ELR (cell line): ENCODE measurements at regions not wholly inside any gene's neighbourhood (a gene's known extent, or its start where the extent isn't known, plus 50 kb on each side); places are given as distances from the start of the nearest gene placed in this dataset.

Experiments
- DNase-seq: peaks from one replicate; pipeline ENCODE4 v3.0.0-alpha.2; 2015; ENCODE audit warnings: low read depth

DNA sequence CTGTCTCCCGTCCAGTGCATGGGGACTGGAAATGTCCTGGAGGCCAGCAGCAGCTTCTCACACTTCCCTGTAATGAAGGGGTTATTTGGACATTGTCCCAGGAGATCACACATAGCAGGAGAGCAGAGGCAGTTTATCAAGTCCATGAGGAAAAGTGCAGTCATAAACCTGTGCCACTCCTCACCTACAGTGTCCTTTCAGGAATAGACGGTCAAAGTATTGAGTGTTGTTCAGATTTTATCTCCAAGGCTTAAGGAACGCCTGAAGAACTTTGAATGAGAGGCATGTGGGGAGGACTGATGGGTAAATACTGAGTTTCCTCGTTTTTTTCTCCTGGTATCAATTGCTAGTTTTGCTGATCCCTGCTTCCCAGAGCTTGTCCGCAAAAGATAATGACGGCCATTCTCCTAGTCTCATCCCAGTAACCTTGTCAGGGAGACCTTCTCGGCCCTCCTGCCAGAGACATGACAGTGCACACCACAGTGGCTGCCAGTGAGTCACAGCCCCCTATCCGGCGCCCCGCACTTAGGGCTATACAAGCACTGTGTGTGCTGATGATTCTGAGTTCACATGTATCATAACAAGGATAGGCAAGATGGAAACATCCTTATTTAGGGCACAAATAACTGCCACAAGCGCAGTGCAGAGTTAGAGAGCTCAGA, 495.5 kb upstream of the MGMT start:
- no peak for DNase-seq

DNA sequence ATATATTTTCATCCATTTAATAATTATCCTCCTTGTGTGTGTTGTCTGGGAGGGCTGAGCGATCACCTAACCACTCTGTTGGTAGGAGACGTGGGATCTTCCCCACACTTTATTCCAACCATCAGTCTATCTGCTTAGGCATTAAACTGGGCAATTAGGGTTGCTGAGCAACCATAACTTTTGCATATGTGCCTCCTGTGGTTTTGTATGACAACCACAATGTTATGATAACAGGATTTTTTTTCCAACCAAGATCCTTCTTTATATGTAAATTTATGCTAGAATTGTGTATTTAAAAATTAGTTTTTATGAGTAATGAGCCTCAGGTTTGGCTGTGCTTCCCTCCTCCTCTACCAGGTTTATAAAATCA, 495.0 kb upstream of the MGMT start:
- no peak for DNase-seq

DNA sequence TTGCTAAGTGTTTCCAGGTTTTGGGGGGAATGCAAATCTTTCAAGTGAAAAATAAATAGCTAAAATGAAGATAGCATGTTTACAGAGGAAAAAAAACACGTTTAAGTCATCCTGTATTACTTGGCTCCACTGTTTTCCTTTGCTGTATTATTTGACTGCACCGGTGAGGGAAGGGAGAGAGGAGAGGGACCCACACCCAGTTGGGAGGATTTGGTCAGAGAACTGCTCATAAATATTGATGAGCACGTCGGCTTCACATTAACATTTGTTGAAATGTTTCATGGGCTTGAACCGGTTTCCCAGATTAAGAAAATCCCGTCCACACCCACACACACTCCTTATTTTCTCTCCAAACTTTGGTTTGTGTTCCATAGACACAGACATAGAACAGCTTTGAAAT, 493.8 kb upstream of the MGMT start:
- no peak for DNase-seq

DNA sequence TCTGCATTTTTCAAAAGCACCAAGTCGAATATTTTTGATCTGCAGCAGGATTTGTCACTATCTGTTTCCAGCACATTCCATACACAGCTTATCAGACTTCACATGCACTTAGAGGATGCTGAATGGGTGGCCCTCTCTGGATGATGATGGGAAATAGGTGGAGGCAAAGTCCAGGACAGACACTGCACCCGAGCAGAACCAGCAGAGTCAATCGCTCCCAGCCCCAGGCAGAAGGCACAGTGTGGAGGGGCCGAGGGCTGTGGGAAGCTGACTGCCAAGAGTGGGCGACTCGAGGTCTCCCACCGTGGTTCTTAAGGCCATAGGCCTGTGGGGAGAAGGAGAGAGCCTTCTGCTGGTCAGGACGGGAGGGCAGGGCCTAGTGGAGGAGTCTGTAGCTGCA, 490.2 kb upstream of the MGMT start:
- no peak for DNase-seq

DNA sequence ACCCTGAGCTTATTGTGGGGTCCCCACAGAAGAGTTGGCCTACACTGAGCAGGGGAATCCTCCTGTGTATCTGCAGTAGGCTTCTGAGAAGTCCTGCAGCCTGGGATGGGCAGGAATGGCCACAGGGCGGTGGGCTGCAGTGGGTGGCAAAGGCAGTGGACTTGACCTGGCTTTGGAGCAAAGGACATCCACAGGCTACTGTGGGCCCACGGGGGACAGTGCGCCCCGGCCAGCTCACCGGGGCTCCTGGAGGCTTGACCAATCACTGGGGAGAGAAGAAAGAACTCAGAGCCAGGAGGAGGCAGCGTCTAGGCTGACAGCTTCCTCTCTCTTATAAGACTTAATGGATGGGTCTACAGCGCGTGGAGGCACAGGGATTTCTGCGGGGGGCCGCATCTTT, 488.8 kb upstream of the MGMT start:
- DNase-seq = no peak

DNA sequence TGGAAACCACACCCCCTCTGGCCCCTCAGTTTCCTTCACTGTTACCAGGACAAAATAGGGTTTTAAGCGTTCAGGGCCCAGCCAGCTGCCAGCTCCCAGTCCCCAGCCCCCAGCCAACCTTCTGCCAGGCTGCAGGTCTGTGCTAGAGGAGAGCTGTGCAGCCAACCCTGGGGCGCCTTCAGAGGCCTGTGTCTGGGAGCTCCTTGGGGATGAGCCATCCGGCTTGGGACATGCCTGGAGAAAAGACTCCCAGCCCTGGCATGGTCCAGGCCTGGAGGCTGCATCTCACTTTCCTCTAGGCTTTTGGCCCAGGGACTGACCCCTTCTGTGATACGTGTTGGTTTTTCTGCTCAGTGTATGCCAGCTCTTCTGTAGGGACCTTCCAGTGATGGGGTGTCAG, 487.6 kb upstream of the MGMT start:
- no peak for DNase-seq

DNA sequence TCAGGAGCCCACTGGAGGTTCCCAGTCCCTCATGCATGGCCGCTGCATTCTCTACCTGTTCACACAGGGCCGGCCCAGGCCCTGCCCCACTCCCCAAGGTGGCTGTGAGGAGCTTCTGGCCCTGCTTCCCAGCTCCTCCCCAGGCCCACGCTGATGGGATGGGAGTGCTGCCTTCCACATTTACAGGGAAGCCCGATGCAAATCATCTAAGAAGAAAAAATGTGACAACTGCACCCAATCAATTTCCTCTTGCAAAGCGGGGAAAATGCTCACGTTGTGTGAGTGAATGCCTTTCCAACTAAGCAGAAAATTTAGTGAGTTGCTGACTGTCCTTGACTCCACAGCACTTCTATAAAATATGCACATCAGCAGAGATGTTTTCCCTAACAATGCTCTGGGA, 485.8 kb upstream of the MGMT start:
- no peak for DNase-seq

DNA sequence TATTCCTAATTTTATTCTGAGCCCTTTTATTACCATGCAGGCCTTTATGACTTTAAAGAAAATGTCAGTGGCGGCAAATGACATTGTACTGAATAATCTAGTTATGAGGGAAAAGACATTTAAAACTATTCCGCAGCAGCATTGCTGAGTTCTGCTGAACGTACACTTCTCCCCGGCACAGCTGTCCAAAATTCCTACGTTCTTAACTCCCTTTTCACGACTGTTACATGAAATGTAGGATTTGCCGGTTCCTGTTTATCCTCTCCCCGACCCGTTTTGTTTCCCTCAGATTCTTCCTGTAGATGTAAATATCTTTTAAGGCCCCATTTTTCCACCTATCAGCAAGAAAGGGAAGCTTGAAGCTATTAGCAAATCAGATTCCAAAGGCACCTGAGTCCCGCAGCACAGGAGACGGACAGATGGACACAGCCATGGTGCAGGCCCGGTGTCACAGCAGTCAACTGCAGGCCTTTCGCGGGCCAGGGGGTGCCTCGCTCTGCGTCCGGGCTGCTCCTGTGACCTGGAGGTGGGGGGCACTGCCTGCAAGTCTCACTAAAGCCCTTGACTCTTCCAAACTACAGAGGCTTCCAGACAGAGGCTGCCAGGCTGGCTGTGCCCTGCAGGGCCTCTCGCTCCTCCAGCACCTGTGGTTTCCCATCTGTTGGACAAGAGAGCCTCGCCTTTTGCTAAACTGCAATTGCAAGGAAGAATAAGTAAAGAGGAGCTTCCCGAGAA, 485.0 kb upstream of the MGMT start:
- no peak for DNase-seq

DNA sequence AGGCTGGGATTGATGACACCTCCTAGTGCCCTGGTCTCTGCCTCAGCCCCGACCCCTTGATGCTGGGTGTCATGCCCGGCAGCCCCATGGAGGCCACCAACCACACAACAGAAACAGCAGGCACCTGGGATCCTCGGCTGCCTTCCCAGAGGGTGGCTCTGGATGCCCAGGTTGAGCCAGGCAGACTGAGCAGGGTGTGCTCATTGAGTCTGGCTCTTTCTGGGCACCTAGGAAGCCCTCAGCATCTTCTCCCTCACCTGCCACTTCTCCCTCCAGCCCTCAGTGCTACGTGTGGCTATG, 484.5 kb upstream of the MGMT start:
- no peak for DNase-seq

DNA sequence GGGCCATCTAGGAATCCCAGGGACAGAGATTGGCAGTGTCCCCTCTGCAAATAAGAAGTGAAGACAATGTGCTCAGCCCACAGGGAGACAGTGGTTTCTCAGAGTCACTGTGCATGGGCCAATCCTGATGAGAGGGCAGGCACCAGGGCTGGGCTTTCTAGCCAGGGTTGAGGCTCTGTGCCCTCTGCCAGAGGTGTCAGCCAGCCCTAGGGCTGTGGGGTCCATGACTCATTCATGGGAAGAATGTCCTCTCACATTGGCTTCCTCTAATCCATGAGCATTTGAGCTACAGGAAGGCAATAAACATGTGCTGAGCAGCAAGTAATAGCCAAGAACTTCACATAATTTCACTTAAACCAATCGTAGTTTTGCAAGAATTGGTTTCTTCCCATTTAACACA, 482.0 kb upstream of the MGMT start:
- no peak for DNase-seq

DNA sequence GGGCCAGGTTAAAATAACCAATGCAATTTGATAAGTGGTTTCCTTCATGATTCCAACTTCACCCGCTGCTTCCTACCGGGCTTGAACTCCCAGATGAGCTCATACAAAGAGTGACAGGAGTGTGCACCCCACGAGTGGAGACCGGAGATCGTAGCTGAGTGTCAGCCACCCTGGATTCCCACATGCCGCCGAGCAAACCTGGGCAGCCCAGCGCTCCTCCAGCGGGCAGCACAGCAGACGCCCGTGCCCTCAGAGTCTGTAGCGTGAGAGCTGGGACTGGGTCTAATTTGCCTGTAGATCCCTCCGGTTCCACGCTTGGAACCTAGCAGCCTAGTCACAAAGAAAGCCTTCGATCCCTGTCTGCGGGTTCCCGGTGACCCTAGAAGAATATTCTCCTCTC, 476.1 kb upstream of the MGMT start:
- no peak for DNase-seq

DNA sequence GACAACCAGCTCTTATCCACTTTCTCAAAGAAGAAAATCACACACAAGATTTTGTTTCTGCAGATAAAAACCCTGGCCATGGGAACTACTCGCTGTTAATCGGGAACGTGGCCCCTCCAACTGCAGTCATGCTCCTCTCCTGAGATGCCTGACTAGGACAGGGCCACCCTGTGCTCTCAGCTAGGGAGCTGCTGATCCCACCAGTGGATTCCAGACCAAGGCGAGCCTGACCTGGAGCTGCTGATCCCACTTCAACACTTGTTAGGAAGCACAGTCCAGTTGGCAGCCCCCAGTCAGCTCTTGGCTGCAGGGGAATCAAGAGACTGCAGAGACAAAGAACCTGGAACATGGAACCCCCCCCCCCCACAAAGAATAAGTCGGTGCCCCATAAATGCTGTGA, 474.3 kb upstream of the MGMT start:
- DNase-seq = no peak

DNA sequence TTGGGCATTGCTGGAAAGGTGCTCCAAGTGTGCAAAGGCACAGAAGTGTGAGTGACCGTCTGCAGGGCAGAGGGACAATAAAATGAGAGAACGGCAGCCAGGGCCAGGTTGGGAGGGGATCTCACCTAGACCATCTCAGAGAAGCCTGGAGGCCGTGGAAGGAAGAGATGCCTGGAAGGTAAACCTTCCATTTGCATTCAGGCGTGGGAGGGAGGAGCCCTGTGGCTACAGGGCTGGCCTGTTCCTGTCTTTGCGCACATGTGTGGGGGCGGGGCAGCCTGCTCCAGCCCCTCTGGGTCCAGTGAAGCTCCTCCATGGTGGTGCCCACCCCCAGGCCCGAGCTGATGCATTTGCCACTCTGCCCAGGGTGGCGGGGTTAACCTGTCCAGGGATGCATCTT, 473.6 kb upstream of the MGMT start:
- no peak for DNase-seq

DNA sequence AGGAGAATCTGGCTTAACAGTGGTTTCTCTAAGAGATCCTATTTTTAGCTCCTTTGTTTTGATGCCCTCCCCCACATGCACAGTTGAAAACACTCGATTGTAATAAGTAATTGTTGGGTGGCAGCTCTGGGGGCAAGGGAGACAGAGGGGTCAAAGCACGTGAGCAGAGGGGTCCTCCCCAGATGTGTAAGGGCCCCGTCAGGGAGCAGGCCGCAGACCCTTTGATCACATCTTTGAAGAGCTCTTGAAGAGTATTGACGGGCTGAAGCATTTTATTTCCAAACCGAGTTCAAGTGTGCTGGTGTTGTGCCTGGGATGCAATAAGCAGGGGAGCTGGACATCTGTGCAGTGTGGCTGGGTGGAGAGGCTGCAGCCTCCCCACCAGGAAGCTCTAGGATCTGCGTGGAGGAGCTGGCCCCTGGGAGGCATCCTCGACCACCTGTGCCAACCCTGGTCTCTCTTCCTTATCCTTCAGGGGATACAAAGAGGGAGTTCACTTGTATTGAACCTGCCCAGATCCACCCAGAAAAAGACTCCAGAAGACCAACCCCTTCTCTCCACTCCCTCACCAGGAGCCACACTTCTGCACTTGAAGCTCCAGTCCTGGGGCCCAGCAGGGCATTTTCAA, 473.0 kb upstream of the MGMT start:
- no peak for DNase-seq

DNA sequence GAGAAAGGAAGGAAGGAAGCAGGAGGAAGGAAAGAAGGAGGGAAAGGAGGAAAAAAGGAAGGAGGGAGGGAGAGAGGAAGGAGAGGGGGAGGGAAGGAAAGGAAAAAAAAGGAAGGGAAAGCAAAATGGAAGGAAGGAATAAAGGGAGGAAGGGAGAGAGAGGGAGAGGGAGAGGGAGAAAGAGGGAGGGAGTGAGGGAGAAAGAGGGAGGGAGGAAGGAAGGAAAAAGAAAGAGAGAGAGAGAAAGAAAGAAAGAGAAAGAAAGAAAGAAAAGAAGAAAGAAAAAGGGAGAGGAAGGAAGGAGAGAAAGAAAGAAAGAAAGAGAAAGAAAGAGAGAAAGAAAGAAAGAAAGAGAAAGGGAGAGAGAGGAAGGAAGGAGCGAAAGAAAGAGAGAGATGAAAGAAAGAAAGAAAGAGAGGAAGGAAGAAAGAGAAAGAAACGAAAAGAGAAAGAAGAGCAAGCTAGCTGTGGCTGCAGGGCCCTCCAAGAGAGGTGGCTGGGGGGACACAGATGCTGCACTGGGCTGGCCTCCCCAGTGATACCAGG, 472.4 kb upstream of the MGMT start:
- no peak for DNase-seq

DNA sequence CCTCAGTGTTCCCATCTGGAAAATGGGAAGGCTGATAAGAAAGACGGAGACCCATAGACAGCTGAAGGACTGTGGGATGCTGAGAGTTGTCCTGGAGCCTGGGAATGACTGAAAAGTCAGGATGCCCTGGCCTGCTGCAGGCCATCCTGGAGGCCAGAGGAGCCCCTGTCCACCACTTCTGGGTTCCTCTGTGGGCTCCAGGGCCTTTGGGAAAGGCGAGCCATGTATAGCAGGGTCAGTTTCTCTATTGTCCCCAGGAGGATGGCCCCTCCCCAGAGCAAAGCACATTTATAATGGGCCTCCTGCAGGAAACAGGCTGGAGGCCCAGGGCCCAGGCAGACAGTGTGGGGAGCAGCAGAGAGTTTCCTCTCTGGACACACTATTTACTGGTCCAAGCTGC, 471.4 kb upstream of the MGMT start:
- DNase-seq = no peak

DNA sequence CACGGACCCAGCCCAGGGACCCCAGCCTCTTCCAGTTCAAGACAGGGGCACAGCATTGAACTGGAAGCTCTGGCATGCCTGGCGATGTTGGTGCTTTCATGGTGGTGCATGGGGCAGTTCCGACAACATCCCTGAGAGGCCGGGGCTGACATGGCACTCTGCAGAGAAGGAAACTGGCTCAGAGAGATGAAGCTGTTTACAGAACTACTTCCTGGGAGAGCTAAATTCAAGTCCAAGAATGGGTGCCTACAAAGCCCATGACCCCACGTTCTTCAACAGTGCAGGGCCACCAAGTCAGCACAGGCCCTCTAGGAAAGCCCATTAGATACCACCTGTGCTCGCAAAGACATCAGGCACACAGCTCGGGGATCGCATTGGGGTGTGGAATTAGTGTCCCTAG, 470.9 kb upstream of the MGMT start:
- no peak for DNase-seq

DNA sequence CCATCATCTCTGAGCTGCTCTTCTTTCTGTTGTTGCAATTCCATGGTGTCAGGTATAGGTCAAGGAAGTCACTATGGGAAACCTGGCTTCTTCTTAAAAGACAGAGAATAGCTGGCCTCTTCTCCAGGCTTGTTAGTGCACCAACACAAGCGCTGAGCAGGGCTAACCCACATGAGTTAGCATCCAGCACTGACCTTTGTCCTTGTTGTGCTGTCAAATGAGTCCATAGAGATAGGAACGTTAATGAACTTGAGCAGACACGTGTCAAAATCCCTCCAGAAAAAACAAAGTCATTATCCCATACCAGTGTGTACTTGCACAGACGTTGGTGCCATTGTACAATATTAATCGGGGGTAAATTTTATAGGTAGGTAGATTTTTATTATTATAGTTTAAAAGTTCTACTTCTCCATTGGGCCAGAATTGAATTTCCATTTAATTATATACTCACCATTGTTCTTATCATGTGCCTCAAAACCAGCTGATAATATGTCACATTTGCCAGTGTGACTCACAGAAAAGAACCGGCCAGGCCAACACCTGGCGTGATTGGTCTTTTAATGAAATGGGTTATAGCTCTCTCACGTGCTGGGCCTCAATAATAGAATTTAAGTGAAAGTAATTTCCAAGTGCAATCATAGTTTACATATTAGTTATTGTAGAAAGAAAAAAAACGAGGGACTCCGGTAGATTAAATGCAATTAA, 468.8 kb upstream of the MGMT start:
- no peak for DNase-seq

DNA sequence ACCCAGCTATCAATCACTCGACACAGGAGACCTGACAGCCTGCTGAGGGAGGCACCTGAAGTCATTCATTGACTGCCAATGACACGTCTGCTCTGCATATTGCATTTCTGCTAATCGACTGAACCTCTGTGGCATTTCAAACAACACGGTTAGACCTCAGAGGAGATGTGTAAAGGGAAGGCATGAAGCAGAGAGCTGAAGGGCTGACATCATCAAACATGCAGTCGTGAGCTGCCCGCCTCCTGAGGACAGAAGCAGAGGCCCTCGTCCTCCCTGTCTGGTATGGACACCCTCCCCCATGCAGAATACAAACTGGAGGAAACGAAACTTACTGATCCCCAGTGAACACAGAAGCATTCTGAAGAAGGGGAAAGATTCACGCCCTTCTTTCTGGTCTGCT, 462.6 kb upstream of the MGMT start:
- DNase-seq = no peak

DNA sequence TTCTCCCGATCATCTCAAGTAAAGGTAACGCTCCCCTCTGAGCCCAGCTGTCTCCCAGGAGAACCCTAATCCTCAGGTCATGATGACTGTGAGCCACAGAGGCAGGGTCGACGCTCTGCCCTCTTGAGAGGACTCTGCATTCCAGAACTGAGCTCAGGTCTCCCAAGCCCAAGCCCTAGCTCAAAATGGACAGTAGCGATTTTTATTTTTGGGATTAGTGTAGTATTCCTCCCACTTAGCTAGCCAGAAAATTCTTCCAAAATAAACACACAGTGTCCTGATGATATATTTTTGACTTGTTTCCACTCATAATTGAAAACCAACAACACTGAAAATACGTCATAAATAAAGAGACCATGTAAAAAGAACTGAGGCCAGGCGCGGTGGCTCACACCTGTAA, 462.0 kb upstream of the MGMT start:
- no peak for DNase-seq

DNA sequence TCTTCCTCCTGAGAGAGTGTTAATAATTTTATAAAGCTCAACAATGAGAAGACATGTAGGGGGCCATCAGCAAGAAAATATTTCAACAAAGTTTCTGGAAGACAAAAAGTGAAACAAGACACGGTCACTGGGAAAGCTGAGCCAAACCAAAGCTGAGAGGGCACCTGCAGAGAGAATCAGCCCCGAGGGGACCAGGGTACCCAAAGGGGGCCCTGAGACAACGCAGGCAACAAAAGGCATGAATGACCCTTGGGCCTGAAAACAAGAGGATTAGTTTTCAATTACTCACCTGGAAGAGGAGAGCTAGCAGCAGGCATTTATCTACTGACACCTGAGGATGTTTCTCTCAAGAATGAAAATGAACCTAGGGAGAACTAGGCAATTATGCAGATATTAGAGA, 461.2 kb upstream of the MGMT start:
- DNase-seq = no peak

DNA sequence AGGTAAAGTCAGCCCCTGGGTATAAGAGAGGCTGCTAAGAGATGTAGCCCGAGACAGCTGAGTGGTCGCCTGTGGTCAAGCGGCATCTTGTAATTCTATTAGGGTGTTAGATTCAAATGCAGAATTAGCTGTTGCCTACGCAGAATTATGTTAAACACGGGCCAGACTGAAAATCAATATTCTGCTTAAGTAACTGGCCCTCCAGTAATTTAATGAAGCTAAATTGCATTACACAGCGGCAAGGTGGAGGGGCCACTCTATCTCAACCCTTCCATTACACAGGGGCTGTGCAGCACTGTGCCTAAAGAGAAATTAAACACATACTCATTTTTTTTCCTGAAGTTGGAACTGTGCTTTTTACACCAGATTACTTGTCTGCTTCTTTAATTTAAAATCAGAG, 448.5 kb upstream of the MGMT start:
- no peak for DNase-seq

DNA sequence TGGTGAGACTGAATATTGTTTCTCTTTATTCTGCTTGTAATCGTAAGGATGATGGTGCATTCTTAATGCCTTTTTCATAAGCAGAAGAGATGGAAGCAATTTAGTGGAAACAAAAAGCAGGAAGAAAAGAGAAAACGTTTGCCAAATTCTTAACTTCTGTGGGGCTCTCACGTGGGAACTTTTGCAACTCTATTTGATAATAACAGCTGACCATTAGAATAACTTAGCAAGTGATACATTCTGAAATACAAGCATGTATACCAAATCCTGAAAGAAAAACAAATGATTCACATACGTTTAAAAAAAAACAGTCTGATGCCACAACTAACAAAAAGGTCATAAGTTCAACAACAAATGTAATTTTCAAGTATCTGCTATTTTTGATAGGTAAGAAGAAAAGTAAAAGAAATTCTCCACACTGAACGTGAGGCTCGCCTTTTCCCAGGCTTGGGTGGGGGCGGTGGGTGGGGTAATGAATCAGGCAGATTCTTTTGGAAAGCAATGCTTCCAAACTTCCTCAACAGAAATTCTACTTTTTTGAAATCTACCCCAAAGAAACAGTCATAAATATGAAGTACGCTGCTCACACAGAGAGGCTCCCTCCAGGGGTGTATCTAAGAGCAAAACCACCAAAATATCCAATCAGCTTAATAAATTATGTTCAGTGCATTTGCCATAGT, 446.2 kb upstream of the MGMT start:
- DNase-seq = no peak
